GM13976 (cell line): ENCODE measurements at regions not wholly inside any gene's neighbourhood (a gene's known extent, or its start where the extent isn't known, plus 50 kb on each side); places are given as distances from the start of the nearest gene placed in this dataset.

Source experiments
- DNase-seq: peaks from one replicate; pipeline ENCODE4 v3.0.0; 2012; ENCODE audit warnings: low spot score
- in situ Hi-C: fragments of 300-500 bp; cut with MboI; formaldehyde crosslinking; loops from one replicate; pipeline ENCODE4 v1.12.0; 2022; ENCODE audit warnings: low sequenced_read_pairs, mixed read lengths, inconsistent platforms; ENCODE audit not compliant: unreplicated experiment
- TF ChIP-seq, protein P1 (sequence below): IDR thresholded peaks from 2 replicates; pipeline ENCODE4 v1.5.1; 2012; ENCODE audit warnings: borderline replicate concordance, mild to moderate bottlenecking; ENCODE audit not compliant: insufficient read depth; ENCODE audit errors: extremely low read depth, missing control alignments, control extremely low read depth

GRCh38 chrX:118189628-118190027, 73.0 kb upstream of the KLHL13 start:
- no peak for DNase-seq
- TF ChIP-seq, protein P1, sequence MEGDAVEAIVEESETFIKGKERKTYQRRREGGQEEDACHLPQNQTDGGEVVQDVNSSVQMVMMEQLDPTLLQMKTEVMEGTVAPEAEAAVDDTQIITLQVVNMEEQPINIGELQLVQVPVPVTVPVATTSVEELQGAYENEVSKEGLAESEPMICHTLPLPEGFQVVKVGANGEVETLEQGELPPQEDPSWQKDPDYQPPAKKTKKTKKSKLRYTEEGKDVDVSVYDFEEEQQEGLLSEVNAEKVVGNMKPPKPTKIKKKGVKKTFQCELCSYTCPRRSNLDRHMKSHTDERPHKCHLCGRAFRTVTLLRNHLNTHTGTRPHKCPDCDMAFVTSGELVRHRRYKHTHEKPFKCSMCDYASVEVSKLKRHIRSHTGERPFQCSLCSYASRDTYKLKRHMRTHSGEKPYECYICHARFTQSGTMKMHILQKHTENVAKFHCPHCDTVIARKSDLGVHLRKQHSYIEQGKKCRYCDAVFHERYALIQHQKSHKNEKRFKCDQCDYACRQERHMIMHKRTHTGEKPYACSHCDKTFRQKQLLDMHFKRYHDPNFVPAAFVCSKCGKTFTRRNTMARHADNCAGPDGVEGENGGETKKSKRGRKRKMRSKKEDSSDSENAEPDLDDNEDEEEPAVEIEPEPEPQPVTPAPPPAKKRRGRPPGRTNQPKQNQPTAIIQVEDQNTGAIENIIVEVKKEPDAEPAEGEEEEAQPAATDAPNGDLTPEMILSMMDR = no peak
- in situ Hi-C loops = no loop called here

DNA sequence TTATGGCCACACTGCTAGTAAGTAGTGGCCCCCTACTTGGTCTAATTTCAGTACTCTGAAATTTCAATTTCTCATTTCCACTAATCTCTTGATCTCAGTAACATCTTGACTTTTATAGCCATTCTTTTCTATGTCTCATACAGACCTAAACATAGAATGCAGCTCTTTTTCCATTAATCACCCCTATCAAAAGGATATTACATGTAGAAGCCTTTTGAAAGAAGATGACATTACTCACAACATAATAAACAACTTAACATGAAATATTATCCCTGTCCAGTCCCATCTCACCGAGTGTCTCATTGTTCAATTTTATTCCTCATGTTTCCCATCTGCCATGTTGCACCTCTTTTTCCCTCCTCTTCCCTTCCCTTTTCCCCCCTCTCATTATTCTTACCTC, 81.1 kb upstream of the KLHL13 start:
- TF ChIP-seq, protein P1 = no peak
- no peak for DNase-seq
- in situ Hi-C loops = no loop called here

DNA sequence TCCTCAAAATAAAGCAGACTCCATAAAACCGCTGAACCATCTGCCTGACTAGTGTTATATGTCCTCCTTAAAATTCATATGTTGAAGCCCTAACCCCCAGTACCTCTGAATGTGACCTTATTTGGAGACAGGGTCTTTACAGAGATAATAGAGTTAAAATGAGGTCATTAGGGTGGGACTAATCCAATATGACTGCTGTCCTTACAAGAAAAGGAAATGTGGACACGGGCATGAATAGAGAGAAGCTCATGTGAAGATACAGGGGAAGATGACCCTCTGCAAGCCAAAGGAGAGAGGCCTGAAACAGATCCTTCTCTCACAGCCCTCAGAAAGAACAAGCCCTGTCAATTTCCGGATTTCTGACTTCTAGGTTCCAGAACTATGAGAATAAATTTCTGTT, 82.0 kb upstream of the KLHL13 start:
- in situ Hi-C loops = no loop called here

DNA sequence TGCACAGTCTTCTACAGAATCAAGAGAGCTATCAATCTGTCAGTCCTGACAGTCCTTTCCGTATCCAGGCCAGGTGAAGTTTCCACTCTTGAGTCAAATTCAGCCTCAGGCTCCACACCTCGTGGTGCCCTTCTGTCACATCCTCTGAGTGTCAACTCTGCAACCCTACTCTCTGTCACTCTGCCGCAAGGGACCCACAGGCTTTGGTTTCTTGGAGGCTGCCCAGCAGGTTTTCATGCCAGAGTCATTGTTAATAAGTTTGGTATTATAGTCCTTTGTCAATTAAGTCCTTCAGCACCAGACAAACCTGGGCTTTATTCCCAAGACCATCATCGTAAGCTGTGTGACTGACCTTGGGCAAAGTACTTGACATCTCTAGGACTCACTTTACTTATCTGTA, 83.4 kb upstream of the KLHL13 start:
- TF ChIP-seq, protein P1 = no peak
- in situ Hi-C loops = no loop called here
- no peak for DNase-seq

More for the DNA sequence above, 82.0 kb upstream of the KLHL13 start:
- TF ChIP-seq, protein P1 = no peak
- no peak for DNase-seq

- no peak for DNase-seq
- TF ChIP-seq, protein P1 = no peak
- in situ Hi-C loops = no loop called here
Measured at GRCh38 chrX:118205421-118206395, 89.1 kb upstream of the KLHL13 start.

DNA sequence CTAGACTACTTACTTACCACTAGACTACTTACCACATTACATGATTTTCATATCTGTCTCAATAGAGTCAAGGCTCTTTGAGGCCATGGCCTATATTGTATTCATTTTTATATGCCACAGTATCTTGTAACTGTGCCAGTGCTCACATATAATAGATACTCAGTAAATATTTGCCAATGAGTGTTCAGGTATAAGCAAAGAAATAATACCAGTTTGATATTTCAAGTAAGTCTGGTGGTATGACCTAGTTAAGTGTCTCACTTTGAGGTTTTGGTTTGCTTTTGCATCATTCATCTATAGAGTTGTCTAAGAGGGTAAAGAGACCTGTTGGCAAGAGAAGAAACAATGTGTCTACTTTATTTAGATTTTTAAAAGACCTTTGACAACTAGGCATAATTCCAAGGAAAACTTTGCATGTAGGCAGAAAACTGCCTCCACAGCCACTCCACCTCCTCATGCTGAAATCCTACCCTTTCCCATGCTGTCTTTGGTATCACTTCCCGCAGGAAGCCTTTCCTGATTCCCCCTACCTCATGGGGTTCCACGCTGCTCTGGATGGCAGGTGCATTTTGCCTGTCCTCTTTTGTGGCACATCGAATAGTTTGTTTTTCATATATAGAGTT, 91.3 kb upstream of the KLHL13 start:
- TF ChIP-seq, protein P1 = no peak
- in situ Hi-C loops = no loop called here
- DNase-seq = no peak
